RWPE2 (cell line): ENCODE measurements at regions not wholly inside any gene's neighbourhood (a gene's known extent, or its start where the extent isn't known, plus 50 kb on each side); places are given as distances from the start of the nearest gene placed in this dataset.

Experiments
- ATAC-seq: fragments of 200-7000 bp; cut with Tn5 transposase; 3 replicates; pipeline ENCODE4 v1.9.1; 2021; ENCODE audit warnings: low read depth
- DNase-seq: peaks from one replicate; pipeline ENCODE4 v3.0.0-alpha.2; 2020; ENCODE audit warnings: low spot score
- H3K27ac ChIP-seq: fragments of 450-650 bp; 2 replicates; pipeline ENCODE4 v1.5.1; 2017; ENCODE audit warnings: mild to moderate bottlenecking; ENCODE audit not compliant: poor library complexity, severe bottlenecking
- H3K27me3 ChIP-seq: fragments of 250-450 bp; sonication (Bioruptor Pico); 2 replicates; pipeline ENCODE4 v1.5.1; 2021; ENCODE audit warnings: mild to moderate bottlenecking, moderate library complexity; ENCODE audit not compliant: insufficient read depth, poor library complexity, severe bottlenecking
- H3K36me3 ChIP-seq: fragments of 250-450 bp; sonication (Bioruptor Pico); 2 replicates; pipeline ENCODE4 v1.5.1; 2020; ENCODE audit warnings: low read depth, mild to moderate bottlenecking, moderate library complexity
- H3K4me1 ChIP-seq: fragments of 250-450 bp; sonication (Bioruptor Pico); 2 replicates; pipeline ENCODE4 v1.5.1; 2021; ENCODE audit warnings: mild to moderate bottlenecking, moderate library complexity; ENCODE audit not compliant: insufficient read depth, poor library complexity, severe bottlenecking
- H3K4me3 ChIP-seq: fragments of 250-450 bp; sonication (Bioruptor Pico); 2 replicates; pipeline ENCODE4 v1.5.1; 2021; ENCODE audit warnings: mild to moderate bottlenecking, moderate library complexity; ENCODE audit not compliant: severe bottlenecking
- H3K9me3 ChIP-seq: fragments of 250-450 bp; sonication (Bioruptor Pico); 2 replicates; pipeline ENCODE4 v1.5.1; 2021; ENCODE audit warnings: mild to moderate bottlenecking, moderate library complexity; ENCODE audit not compliant: severe bottlenecking
- TF ChIP-seq, protein P1 (sequence below): fragments of 450-650 bp; IDR thresholded peaks from one replicate; pipeline ENCODE4 v1.5.1; 2017; ENCODE audit warnings: mild to moderate bottlenecking, moderate library complexity; ENCODE audit not compliant: poor library complexity, severe bottlenecking

GRCh38 chr2:163481515-163481914 is 254.3 kb downstream of the FIGN start:
- H3K27me3 ChIP-seq = no peaks in the 10 kb centered on the region
- no peak overlapping the region for H3K4me3 ChIP-seq
- ATAC-seq (no peak), DNase-seq (no peak)
- H3K36me3 ChIP-seq = no peaks in the 10 kb centered on the region
- TF ChIP-seq, protein P1, sequence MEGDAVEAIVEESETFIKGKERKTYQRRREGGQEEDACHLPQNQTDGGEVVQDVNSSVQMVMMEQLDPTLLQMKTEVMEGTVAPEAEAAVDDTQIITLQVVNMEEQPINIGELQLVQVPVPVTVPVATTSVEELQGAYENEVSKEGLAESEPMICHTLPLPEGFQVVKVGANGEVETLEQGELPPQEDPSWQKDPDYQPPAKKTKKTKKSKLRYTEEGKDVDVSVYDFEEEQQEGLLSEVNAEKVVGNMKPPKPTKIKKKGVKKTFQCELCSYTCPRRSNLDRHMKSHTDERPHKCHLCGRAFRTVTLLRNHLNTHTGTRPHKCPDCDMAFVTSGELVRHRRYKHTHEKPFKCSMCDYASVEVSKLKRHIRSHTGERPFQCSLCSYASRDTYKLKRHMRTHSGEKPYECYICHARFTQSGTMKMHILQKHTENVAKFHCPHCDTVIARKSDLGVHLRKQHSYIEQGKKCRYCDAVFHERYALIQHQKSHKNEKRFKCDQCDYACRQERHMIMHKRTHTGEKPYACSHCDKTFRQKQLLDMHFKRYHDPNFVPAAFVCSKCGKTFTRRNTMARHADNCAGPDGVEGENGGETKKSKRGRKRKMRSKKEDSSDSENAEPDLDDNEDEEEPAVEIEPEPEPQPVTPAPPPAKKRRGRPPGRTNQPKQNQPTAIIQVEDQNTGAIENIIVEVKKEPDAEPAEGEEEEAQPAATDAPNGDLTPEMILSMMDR = no peak
- H3K4me1 ChIP-seq = no peaks in the 10 kb centered on the region
- H3K27ac ChIP-seq = no peak overlapping the region
- H3K9me3 ChIP-seq = no peaks in the 10 kb centered on the region

- H3K36me3 ChIP-seq = no peaks in the 10 kb centered on the region
- H3K4me3 ChIP-seq = no peak overlapping the region
- DNase-seq (no peak), ATAC-seq (no peak)
- TF ChIP-seq, protein P1 = no peak
- H3K27me3 ChIP-seq = no peaks in the 10 kb centered on the region
- no peaks in the 10 kb centered on the region for H3K9me3 ChIP-seq
- no peak overlapping the region for H3K27ac ChIP-seq
- no peaks in the 10 kb centered on the region for H3K4me1 ChIP-seq
These were observed 256.2 kb downstream of the FIGN start for GRCh38 chr2:163479599-163479998.

- no peak overlapping the region for H3K4me3 ChIP-seq
- no peaks in the 10 kb centered on the region for H3K27me3 ChIP-seq
- no peaks in the 10 kb centered on the region for H3K36me3 ChIP-seq
- TF ChIP-seq, protein P1 = no peak
- H3K27ac ChIP-seq = no peak overlapping the region
- no peaks in the 10 kb centered on the region for H3K4me1 ChIP-seq
- ATAC-seq (no peak), DNase-seq (no peak)
- no peaks in the 10 kb centered on the region for H3K9me3 ChIP-seq
These were observed 260.0 kb downstream of the FIGN start for GRCh38 chr2:163475815-163476214.

DNA sequence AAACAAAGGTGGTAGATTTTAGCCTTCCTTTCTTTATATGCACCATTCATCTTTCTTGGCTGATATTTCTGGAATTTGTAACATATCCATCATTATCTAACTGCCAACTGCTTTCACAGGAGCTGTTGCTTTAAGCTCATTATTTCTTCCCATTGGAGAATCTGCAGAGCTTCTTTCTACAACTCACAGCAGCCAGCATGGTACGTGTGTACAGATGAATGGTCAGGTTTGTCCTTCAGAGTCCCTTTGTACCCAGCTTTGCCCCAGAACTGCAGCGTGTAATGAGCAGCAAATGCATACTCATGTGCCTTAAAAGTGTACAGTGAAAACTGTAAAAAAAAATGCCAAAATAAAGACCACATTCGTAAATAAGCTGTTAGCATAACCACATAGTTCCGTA is 260.9 kb downstream of the FIGN start:
- H3K27me3 ChIP-seq = no peaks in the 10 kb centered on the region
- TF ChIP-seq, protein P1 = no peak
- no peaks in the 10 kb centered on the region for H3K36me3 ChIP-seq
- H3K4me3 ChIP-seq = no peak overlapping the region
- H3K27ac ChIP-seq = no peak overlapping the region
- DNase-seq = no peak
- no peaks in the 10 kb centered on the region for H3K4me1 ChIP-seq
- no peak for ATAC-seq
- H3K9me3 ChIP-seq = no peaks in the 10 kb centered on the region

DNA sequence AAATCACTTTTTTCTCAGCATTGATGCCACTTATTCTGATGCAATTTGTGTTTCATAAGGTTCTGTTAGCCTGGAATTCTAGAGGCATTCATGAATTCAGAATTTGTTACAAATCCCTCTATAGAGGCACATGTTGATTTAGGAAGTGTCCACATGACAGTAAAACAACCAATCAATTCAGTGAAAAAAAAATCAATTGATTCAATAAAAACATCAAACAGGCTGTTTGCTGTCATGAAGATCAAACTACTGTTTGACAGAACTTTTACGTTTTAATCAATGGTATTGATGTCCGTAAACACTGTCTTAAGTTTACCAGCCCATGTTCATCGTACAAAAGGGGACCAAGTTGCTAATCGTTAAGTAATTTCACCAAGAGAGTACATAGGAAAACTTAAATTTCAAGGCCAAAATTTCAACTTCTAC is 261.5 kb downstream of the FIGN start:
- DNase-seq (no peak), ATAC-seq (no peak)
- H3K4me1 ChIP-seq = no peaks in the 10 kb centered on the region
- TF ChIP-seq, protein P1 = no peak
- H3K36me3 ChIP-seq = no peaks in the 10 kb centered on the region
- no peaks in the 10 kb centered on the region for H3K9me3 ChIP-seq
- H3K27me3 ChIP-seq = no peaks in the 10 kb centered on the region
- H3K4me3 ChIP-seq = no peak overlapping the region
- H3K27ac ChIP-seq = no peak overlapping the region
